Adipocyte (in vitro differentiated cells): ENCODE measurements at regions not wholly inside any gene's neighbourhood (a gene's known extent, or its start where the extent isn't known, plus 50 kb on each side); places are given as distances from the start of the nearest gene placed in this dataset.
A peak's percentile ranks its signal among the peaks of the same experiment; 100 is the strongest.

Source experiments
- DNase-seq: peaks from one replicate; pipeline ENCODE4 v3.0.0-alpha.2; 2015; ENCODE audit warnings: low read depth
- H3K27me3 ChIP-seq: replicated peaks from 2 replicates; pipeline ENCODE4 v1.7.0; 2013; ENCODE audit warnings: mild to moderate bottlenecking, low read length, moderate library complexity; ENCODE audit not compliant: control insufficient read depth, insufficient read depth
- H3K36me3 ChIP-seq: 2 replicates; pipeline ENCODE4 v1.7.0; 2013; ENCODE audit warnings: low read length, mild to moderate bottlenecking, moderate library complexity; ENCODE audit not compliant: control insufficient read depth, insufficient read depth, severe bottlenecking
- H3K4me1 ChIP-seq: 2 replicates; pipeline ENCODE4 v1.7.0; 2013; ENCODE audit warnings: mild to moderate bottlenecking, low read length, moderate library complexity; ENCODE audit not compliant: control insufficient read depth, insufficient read depth
- H3K4me3 ChIP-seq: 2 replicates; pipeline ENCODE4 v1.7.0; 2013; ENCODE audit warnings: mild to moderate bottlenecking, low read length, moderate library complexity
- H3K9ac ChIP-seq: 2 replicates; pipeline ENCODE4 v1.7.0; 2013; ENCODE audit warnings: mild to moderate bottlenecking, low read length, moderate library complexity
- H3K9me3 ChIP-seq: 2 replicates; pipeline ENCODE4 v1.7.0; 2013; ENCODE audit warnings: mild to moderate bottlenecking, low read length, moderate library complexity; ENCODE audit not compliant: control insufficient read depth

DNA sequence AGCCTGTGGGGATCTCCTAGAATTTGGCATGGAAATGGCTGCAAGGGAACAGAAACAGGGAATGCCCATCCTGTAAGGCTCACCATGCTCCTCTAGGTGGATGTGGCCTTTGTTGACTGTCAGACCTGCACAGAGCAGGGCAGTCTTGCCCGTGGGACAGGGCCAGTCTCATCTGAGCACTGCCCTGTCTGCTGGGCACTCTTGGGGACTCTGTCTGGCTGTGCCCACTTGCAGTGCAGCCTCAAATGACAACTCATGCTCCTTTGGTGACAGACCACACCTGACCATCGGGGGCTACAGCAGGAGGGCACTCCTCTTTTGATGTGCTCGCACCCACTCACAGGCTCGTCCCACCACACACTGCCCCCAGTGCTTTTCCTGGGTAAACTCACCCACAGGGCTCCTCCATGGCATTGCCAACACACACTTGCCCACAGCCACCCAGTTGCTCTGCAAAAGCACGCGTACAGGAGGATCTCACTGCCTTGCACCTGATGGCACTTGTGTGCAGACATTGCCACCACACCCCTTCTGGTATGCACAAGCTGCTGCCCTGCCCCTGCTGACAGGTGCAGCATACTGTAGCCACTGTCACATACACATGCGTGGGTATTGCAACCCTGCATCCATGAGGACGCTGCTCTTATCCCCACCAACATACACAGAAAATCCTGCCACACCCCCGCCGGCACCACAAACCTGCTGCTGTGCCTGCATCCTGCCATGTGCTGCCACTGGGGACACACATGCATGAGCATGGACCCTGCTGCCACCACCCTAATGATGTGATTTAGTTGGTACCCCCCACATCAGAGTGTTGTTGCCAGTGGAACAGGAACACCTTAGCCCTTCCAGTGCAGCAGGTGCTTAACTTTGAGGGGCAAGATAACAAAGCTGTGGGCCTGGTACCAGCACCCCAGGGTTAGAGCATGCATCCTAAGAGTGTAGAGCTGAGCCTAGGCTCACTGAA lies 100.1 kb upstream of the ARHGEF9 start:
- H3K4me1 ChIP-seq: no peaks in the 10 kb centered on the region
- H3K9ac ChIP-seq: no peak overlapping the region
- no peak for DNase-seq
- H3K36me3 ChIP-seq: no peaks in the 10 kb centered on the region
- H3K27me3 ChIP-seq: no peaks in the 10 kb centered on the region
- H3K9me3 ChIP-seq: peaks cover 12% of the 10 kb centered on the region
- no peak overlapping the region for H3K4me3 ChIP-seq

GRCh38 chrX:63869506-63869905 lies 84.5 kb upstream of the ARHGEF9 start:
- no peak for DNase-seq
- Histone ChIP-seq H3K27me3 (no peaks in the 10 kb centered on the region), H3K36me3 (no peaks in the 10 kb centered on the region), H3K9ac (no peak overlapping the region), H3K4me3 (no peak overlapping the region), H3K4me1 (no peaks in the 10 kb centered on the region), H3K9me3 (no peaks in the 10 kb centered on the region)

DNA sequence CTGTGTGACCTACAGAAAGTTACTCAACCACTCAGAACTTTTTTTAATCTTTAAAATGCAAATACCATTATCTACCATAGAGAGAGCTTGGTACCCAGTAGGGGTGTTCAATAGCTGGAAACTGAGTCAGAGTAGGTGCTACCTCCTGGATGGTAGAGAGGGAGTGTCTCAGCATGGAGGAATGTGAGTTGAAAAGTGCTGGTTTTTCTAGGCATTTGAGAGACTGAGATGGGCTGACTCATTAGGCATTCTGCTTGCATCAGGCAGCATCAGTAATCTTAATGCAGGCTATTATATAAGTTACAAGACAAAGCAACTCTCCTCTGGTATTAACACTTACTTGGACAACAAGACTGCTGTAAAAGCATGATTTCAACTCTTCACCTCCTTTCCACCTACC lies 70.9 kb upstream of the ARHGEF9 start:
- no peak overlapping the region for H3K9ac ChIP-seq
- H3K36me3 ChIP-seq: no peaks in the 10 kb centered on the region
- H3K9me3 ChIP-seq: peaks cover 7% of the 10 kb centered on the region
- no peaks in the 10 kb centered on the region for H3K4me1 ChIP-seq
- no peak overlapping the region for H3K4me3 ChIP-seq
- peaks cover 7% of the 10 kb centered on the region for H3K27me3 ChIP-seq
- DNase-seq: peak; percentile 53

GRCh38 chrX:63835361-63835760 lies 50.3 kb upstream of the ARHGEF9 start:
- no peaks in the 10 kb centered on the region for H3K27me3 ChIP-seq
- H3K9ac ChIP-seq: no peak overlapping the region
- H3K36me3 ChIP-seq: no peaks in the 10 kb centered on the region
- peaks cover 11% of the 10 kb centered on the region for H3K9me3 ChIP-seq
- no peak for DNase-seq
- H3K4me3 ChIP-seq: no peak overlapping the region
- no peaks in the 10 kb centered on the region for H3K4me1 ChIP-seq
